ENCODE measurements at regions not wholly inside any gene's neighbourhood (a gene's known extent, or its start where the extent isn't known, plus 50 kb on each side); places are given as distances from the start of the nearest gene placed in this dataset.

DNA sequence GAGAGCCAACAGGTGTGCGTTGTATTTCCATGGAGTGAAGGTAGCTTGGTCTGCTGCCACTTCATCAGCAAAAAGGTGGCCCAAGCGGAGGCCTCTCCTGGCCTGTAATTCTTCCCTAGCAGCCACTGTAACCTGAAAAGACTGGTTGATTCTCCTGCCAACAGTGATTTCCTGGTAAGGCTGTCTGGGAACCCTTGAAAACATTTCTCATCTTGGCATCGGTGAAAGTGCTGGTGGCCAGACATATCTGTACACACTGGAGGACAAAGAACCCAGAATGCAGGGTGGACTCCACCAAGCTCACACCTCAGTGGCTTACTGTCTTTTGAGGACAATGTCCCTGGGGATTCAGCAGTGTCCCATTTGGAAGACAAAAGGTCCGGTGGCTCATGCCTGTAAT lies 128.0 kb downstream of the TRIM29 start:
- DNase-seq (ENCODE audit: insufficient read length): no peak
- TF ChIP-seq POLR2AphosphoS5 (IDR thresholded peaks at IDR 0.05; ENCODE audit: low read depth, low read length): no peak
- TF ChIP-seq POLR2A (IDR thresholded peaks at IDR 0.05; ENCODE audit: low read depth, low read length): no peak
- TF ChIP-seq TAF1 (IDR thresholded peaks at IDR 0.05; ENCODE audit: borderline replicate concordance, low read depth, low read length): no peak
- no peak for FAIRE-seq

DNA sequence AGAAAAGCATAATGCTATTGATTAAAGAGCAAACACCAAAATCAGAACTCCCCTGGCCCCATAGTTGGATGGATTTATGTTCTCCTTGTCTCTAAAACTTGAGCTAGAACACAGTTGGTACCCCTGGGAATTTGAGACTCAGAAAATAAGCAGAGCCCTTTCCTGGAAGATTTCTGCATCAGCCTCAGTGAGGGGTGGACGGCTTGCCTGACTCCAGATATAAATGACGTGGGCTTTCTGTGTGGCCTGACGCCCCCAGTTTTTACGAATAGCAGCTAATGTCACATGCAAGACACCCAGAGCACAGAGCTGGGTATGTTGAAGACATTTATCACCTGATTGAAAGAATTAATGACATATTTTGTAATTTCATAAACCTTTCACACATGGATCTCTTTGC lies 130.8 kb downstream of the TRIM29 start:
- FAIRE-seq: no peak
- TF ChIP-seq POLR2AphosphoS5 (IDR thresholded peaks at IDR 0.05; ENCODE audit: low read depth, low read length) (no peak), TAF1 (IDR thresholded peaks at IDR 0.05; ENCODE audit: borderline replicate concordance, low read depth, low read length) (no peak), POLR2A (IDR thresholded peaks at IDR 0.05; ENCODE audit: low read depth, low read length) (no peak)
- no peak for DNase-seq (ENCODE audit: insufficient read length)

DNA sequence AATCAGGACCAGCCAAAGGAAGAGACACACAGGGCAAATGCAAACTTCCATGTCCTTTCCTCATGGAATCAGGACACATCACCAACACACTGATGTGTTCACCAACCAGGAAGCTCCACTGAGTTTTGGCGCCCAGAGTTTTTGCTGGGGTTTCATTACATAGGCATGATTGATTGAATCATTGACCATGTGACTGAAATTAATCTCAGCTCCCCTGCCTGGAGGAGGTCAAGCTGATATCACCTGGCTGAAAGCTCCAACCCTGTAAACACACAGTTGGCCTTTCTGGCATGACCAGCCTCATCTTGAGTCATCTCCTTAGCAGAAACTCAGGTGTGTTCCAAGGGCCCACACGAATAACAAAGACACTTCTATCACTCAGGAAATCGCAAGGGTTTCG lies 133.2 kb downstream of the TRIM29 start:
- no peak for TF ChIP-seq POLR2A (IDR thresholded peaks at IDR 0.05; ENCODE audit: low read depth, low read length)
- TF ChIP-seq POLR2AphosphoS5 (IDR thresholded peaks at IDR 0.05; ENCODE audit: low read depth, low read length): no peak
- no peak for TF ChIP-seq TAF1 (IDR thresholded peaks at IDR 0.05; ENCODE audit: borderline replicate concordance, low read depth, low read length)
- DNase-seq (ENCODE audit: insufficient read length) (no peak), FAIRE-seq (no peak)

DNA sequence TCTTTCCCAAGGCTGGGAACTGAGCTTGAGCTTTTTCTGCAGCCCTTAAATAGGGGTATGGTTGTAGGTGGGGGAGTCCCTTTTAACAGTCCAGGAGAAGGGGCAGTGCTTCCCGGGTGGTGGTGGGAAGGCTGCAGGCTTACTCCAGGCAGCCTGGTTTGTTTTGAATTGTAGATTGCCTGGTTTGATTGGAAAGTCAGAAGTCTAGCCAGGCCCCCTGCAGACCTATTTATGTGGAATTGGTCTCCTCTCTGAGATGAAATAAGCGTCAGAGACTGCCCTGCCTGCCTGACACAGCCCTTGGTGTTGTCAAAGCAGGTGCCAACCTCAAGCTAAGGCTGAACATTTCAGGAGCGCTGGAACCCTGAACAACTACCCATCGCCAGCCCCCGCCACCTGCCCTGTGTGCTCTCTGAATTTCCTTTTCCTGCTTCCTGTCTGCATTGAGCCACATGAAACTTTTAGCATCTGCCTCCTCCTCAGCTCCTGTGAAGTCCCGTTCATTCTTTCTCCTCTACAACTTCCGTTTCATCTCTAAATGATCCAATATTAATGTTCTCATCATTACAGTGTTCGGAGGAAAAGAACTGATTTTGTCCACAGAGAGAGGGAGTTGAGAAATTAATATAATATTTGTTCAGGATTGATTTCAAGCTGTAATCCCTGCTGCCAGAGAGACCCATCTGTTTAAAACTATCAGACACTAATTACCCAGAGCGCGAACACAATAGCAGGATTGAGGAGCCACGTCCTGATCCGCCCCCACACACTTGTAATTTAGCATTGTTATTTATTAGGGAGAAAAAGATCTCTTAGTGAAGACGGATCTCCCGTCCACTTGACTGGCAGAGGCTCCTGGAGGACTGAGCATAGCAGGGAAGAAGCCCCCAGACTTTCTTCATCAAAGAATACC lies 136.5 kb downstream of the TRIM29 start:
- FAIRE-seq (no peak), DNase-seq (ENCODE audit: insufficient read length) (no peak)
- no peak for TF ChIP-seq POLR2A (IDR thresholded peaks at IDR 0.05; ENCODE audit: low read depth, low read length)

DNA sequence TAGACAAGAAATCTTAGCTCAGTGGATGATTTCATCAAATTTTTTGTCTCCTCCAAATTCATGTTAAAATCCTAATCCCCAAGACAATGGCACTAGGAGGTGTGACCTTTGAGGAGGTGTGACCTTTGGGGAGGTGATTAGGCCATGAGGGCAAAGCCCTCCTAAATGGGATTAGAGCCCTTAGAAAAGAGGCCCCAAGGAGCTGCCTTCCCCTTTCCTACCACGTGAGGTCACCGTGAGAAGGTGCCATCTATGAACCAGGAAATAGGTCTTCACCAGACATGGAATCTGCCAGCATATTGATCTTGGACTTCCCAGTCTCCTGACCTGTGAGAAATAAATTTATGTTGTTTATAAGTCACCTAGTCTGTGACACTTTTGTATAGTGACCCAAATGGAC lies 138.7 kb downstream of the TRIM29 start:
- FAIRE-seq (no peak), DNase-seq (ENCODE audit: insufficient read length) (no peak)

DNA sequence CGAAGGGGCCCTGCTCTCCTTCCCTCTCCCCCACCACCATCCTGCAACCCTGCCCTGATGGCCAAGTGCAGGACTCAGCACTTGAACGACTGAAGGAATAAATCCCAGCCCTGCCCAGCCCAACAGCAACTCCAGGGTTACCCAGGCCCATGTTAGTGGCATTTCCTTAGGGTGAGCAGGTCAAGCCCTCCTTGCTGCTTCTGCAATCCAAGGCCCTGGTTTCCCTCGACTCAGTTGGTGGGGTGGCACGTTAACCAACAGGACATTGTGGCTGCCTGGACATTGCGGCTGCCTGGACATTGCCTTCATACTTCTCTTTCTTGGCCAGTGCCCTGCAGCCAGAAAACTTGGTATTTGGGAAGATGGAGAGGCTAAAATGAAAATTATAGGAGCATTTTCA lies 141.4 kb downstream of the TRIM29 start:
- FAIRE-seq: no peak
- TF ChIP-seq POLR2AphosphoS5 (IDR thresholded peaks at IDR 0.05; ENCODE audit: low read depth, low read length) (no peak), TAF1 (IDR thresholded peaks at IDR 0.05; ENCODE audit: borderline replicate concordance, low read depth, low read length) (no peak), POLR2A (IDR thresholded peaks at IDR 0.05; ENCODE audit: low read depth, low read length) (no peak)
- DNase-seq (ENCODE audit: insufficient read length): no peak

More for the DNA sequence above, 138.7 kb downstream of the TRIM29 start:
- TF ChIP-seq TAF1 (IDR thresholded peaks at IDR 0.05; ENCODE audit: borderline replicate concordance, low read depth, low read length) (no peak), POLR2A (IDR thresholded peaks at IDR 0.05; ENCODE audit: low read depth, low read length) (no peak), POLR2AphosphoS5 (IDR thresholded peaks at IDR 0.05; ENCODE audit: low read depth, low read length) (no peak)

DNA sequence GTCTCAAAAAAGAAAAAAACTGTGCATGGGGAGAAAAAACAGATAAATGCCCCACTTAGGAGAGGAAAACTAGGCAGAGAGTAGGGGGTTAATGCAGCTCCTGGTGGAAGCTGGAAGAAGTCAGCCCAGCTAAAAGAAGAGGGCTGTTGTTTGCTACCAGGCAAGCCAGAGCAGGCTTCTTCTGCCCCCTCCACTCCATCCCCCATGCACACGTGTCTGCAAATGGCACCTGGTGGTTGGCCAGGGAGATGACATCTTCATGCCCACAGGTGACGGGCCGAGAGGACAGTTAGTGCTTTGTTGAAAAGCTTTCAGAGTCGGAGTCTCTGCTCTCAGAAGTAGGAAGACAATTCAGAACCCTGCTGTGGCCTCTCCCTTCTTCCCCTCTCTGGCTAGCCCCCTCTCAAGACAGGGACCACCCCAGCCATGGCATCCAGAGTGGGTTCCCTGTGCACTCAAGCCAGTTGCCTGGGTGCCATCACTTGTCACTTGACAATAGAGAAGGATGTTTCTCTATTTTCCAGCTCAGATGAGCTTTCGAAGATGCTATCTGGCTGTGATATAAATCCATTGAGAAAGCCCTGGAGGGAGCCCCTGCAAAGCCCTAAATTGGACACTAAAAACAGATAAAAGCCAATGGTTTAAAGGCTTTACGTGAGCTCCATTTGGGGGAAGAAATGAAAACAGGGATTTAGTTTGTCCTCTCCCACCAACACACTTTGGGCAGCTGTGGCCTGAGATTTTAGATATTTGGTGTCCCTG lies 142.0 kb downstream of the TRIM29 start:
- TF ChIP-seq POLR2A (IDR thresholded peaks at IDR 0.05; ENCODE audit: low read depth, low read length) (no peak), POLR2AphosphoS5 (IDR thresholded peaks at IDR 0.05; ENCODE audit: low read depth, low read length) (no peak), TAF1 (IDR thresholded peaks at IDR 0.05; ENCODE audit: borderline replicate concordance, low read depth, low read length) (no peak)
- no peak for FAIRE-seq
- DNase-seq (ENCODE audit: insufficient read length): no peak

DNA sequence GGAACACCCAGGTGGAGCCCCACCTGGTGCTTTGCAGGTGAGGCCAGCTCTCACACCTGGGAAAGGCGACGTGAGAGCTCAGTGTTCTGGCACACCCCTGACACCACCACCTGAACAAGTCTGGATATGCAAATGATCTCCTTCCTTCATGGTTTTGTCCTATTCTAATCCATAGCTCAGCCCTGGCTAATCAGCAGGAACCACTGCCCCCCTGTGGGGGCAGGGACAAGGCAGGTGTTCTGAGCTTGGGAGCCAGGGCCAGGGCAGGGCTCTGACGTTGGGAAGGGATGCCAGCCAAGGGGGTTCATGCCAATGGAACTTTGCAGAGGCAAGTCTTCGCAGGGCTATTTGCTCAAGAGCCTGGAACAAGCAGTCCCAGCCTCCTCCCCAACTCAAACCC lies 144.2 kb downstream of the TRIM29 start:
- DNase-seq (ENCODE audit: insufficient read length) (no peak), FAIRE-seq (no peak)
- no peak for TF ChIP-seq POLR2A (IDR thresholded peaks at IDR 0.05; ENCODE audit: low read depth, low read length)
- TF ChIP-seq POLR2AphosphoS5 (IDR thresholded peaks at IDR 0.05; ENCODE audit: low read depth, low read length): no peak
- no peak for TF ChIP-seq TAF1 (IDR thresholded peaks at IDR 0.05; ENCODE audit: borderline replicate concordance, low read depth, low read length)

DNA sequence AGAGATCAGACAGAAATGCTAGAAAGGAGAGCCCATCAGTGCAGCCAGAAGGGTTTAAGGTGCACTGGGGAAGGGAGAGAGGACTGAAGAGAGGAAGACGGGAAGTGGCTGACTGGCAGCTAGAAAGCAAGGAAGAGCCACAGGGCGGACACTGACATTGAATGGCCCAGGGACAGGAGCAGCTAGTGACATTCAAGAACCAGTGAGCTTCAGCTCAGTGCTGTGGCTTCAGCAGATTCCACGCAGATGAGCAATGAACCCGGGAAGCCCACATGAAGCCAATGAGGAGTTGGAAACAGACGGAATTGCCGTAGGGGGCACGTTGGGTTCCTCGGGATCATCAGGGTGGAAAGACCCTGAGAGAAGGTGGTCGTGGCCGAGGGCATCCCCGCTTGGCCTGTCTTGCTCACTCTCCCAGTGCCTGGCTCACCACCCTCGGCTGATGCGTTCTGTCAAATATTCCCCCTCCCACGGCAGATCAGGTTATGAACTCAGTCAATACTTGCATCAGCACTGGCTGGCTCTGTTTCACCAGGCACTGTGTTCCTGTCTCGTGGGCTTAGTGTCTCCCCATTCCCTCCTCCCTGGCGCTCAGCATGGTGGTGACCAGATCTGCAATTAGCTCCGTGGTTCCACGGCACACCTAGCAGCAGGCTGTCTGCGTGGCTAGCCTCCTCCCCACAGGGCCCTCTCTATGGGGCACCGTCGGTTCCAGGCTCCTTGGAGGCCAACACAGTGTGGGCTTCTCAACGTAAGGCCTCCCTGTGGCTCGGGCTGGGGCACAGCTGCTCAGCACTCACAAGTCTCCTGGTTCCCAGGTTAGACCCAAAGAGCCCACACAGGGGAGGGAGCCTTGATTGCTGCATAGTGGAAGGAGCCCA lies 145.5 kb downstream of the TRIM29 start:
- TF ChIP-seq TAF1 (IDR thresholded peaks at IDR 0.05; ENCODE audit: borderline replicate concordance, low read depth, low read length): no peak
- no peak for TF ChIP-seq POLR2AphosphoS5 (IDR thresholded peaks at IDR 0.05; ENCODE audit: low read depth, low read length)
- TF ChIP-seq POLR2A (IDR thresholded peaks at IDR 0.05; ENCODE audit: low read depth, low read length): no peak
- no peak for FAIRE-seq
- no peak for DNase-seq (ENCODE audit: insufficient read length)

DNA sequence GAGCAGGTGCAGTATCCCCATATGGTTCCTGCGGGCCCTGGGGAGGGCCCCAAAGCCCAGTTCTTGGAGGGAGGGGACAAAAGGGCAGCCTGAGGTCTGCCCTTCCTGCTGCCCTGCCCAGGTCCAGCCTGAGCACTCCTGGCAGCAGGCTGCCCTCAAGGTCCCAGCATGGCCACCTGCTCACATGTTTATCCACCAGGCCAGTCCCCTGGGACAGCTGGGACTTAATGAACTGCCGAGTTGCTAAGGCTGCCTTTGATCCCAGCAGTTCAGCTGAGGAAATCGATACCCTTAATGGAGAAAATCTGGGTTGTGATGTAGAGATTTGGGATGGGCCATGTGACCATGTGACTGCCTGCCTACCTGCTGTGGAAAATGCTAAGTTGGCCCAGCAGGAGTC lies 146.2 kb downstream of the TRIM29 start:
- no peak for TF ChIP-seq POLR2A (IDR thresholded peaks at IDR 0.05; ENCODE audit: low read depth, low read length)
- TF ChIP-seq TAF1 (IDR thresholded peaks at IDR 0.05; ENCODE audit: borderline replicate concordance, low read depth, low read length): no peak
- TF ChIP-seq POLR2AphosphoS5 (IDR thresholded peaks at IDR 0.05; ENCODE audit: low read depth, low read length): no peak
- FAIRE-seq (no peak), DNase-seq (ENCODE audit: insufficient read length) (no peak)

DNA sequence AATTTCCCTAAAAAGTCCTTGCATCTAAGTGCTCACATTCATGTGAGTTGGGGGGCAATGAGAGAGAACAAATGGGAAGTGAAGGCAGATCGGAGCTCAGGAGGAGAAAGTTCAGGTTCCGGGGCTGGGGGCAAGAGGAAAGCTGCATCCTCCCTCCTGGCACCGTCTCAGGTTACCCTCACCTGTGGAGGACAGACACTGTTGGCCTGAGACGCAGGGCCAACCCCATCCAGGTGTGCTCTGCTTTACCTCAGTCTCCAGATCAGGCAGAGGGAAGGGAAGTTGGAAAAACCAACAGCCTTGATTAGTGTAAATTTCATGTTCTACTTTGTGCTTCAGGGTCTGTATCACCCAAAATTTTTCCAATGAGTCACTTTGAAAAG lies 146.9 kb downstream of the TRIM29 start:
- no peak for FAIRE-seq
- DNase-seq (ENCODE audit: insufficient read length): no peak
- TF ChIP-seq POLR2A (IDR thresholded peaks at IDR 0.05; ENCODE audit: low read depth, low read length): no peak
- TF ChIP-seq TAF1 (IDR thresholded peaks at IDR 0.05; ENCODE audit: borderline replicate concordance, low read depth, low read length): no peak
- no peak for TF ChIP-seq POLR2AphosphoS5 (IDR thresholded peaks at IDR 0.05; ENCODE audit: low read depth, low read length)
